CD4-positive, alpha-beta T cell treated with Interleukin-15 for 4 hours (primary cell): ENCODE measurements at regions not wholly inside any gene's neighbourhood (a gene's known extent, or its start where the extent isn't known, plus 50 kb on each side); places are given as distances from the start of the nearest gene placed in this dataset.
"Not testable (repeated sequence)": the region's sequence is repeated elsewhere in the genome, so short reads cannot be mapped to it uniquely, and the experiment has no call there.

Experiments
- DNase-seq: peaks from one replicate; pipeline ENCODE4 v3.0.0-alpha.2; 2020; ENCODE audit warnings: low spot score

- DNase-seq: no peak
Measured at GRCh38 chr5:162800301-162800700, 637.1 kb upstream of the CCNG1 start.

GRCh38 chr5:162801235-162801634 is 636.2 kb upstream of the CCNG1 start:
- DNase-seq: no peak

GRCh38 chr5:162806195-162806594 is 631.2 kb upstream of the CCNG1 start:
- DNase-seq: no peak

- no peak for DNase-seq
Measured at GRCh38 chr5:162811071-162811470, 626.3 kb upstream of the CCNG1 start.

- no peak for DNase-seq
Measured at GRCh38 chr5:162816816-162817215, 620.6 kb upstream of the CCNG1 start.

- DNase-seq: no peak
Measured at GRCh38 chr5:162817364-162817763, 620.0 kb upstream of the CCNG1 start.

GRCh38 chr5:162821664-162822063 is 615.7 kb upstream of the CCNG1 start:
- DNase-seq: not testable (repeated sequence)

- no peak for DNase-seq
Measured at GRCh38 chr5:162824360-162824759, 613.0 kb upstream of the CCNG1 start.

GRCh38 chr5:162837155-162837554 is 600.2 kb upstream of the CCNG1 start:
- DNase-seq: no peak

- DNase-seq: no peak
Measured at GRCh38 chr5:162842727-162843126, 594.7 kb upstream of the CCNG1 start.

GRCh38 chr5:162852134-162852533 is 585.3 kb upstream of the CCNG1 start:
- no peak for DNase-seq

GRCh38 chr5:162858770-162859169 is 578.6 kb upstream of the CCNG1 start:
- no peak for DNase-seq

- no peak for DNase-seq
Measured at GRCh38 chr5:162870966-162871365, 566.4 kb upstream of the CCNG1 start.

GRCh38 chr5:162882629-162883028 is 554.8 kb upstream of the CCNG1 start:
- no peak for DNase-seq

GRCh38 chr5:162886717-162887116 is 550.7 kb upstream of the CCNG1 start:
- no peak for DNase-seq

- DNase-seq: no peak
Measured at GRCh38 chr5:162888268-162888667, 549.1 kb upstream of the CCNG1 start.

GRCh38 chr5:162911873-162912272 is 525.5 kb upstream of the CCNG1 start:
- DNase-seq: no peak

- DNase-seq: no peak
Measured at GRCh38 chr5:162916368-162916767, 521.0 kb upstream of the CCNG1 start.

GRCh38 chr5:162929104-162929503 is 508.3 kb upstream of the CCNG1 start:
- DNase-seq: no peak

GRCh38 chr5:162931501-162931900 is 505.9 kb upstream of the CCNG1 start:
- no peak for DNase-seq

- DNase-seq: no peak
Measured at GRCh38 chr5:162939991-162940390, 497.4 kb upstream of the CCNG1 start.

- DNase-seq: no peak
Measured at GRCh38 chr5:162948677-162949076, 488.7 kb upstream of the CCNG1 start.

GRCh38 chr5:162956570-162956969 is 480.8 kb upstream of the CCNG1 start:
- no peak for DNase-seq

- not testable (repeated sequence) for DNase-seq
Measured at GRCh38 chr5:162964144-162964543, 473.3 kb upstream of the CCNG1 start.

GRCh38 chr5:162990063-162990462 is 447.3 kb upstream of the CCNG1 start:
- DNase-seq: no peak
